SK-N-SH treated with all-trans-retinoic acid at 6 μM for 48 hours (cell line): ENCODE measurements at regions not wholly inside any gene's neighbourhood (a gene's known extent, or its start where the extent isn't known, plus 50 kb on each side); places are given as distances from the start of the nearest gene placed in this dataset.

ENCODE experiments used
- ATAC-seq: fragments of 200-7000 bp; cut with Tn5 transposase; 3 replicates; pipeline ENCODE4 v1.9.1; 2020; ENCODE audit warnings: mild to moderate bottlenecking, moderate library complexity
- ARNTL ChIP-seq: fragments of 450-650 bp; formaldehyde crosslinking; IDR thresholded peaks from 2 replicates; pipeline ENCODE4 v1.5.0; 2020; ENCODE audit warnings: low read depth, mild to moderate bottlenecking, moderate library complexity, borderline replicate concordance
- BACH2 ChIP-seq: fragments of 250-450 bp; sonication (Bioruptor Pico); IDR thresholded peaks from 2 replicates; pipeline ENCODE4 v1.9.0; 2021; ENCODE audit warnings: mild to moderate bottlenecking, borderline replicate concordance
- ESRRG ChIP-seq: fragments of 250-450 bp; sonication (Bioruptor Pico); IDR thresholded peaks from 2 replicates; pipeline ENCODE4 v1.6.1; 2021; ENCODE audit warnings: mild to moderate bottlenecking
- GLIS3 ChIP-seq: fragments of 250-450 bp; sonication (Bioruptor Pico); IDR thresholded peaks from 2 replicates; pipeline ENCODE4 v1.5.0; 2020; ENCODE audit warnings: mild to moderate bottlenecking, moderate library complexity
- ISL1 ChIP-seq: fragments of 250-450 bp; sonication (Bioruptor Pico); IDR thresholded peaks from 2 replicates; pipeline ENCODE4 v2.1.2; 2022; ENCODE audit warnings: mild to moderate bottlenecking, moderate library complexity
- OSR1 ChIP-seq: fragments of 250-450 bp; sonication (Bioruptor Pico); IDR thresholded peaks from 2 replicates; pipeline ENCODE4 v1.8.0; 2022; ENCODE audit warnings: moderate library complexity, mild to moderate bottlenecking, inconsistent platforms
- RARB ChIP-seq: fragments of 250-450 bp; sonication (Bioruptor Pico); IDR thresholded peaks from 2 replicates; pipeline ENCODE4 v1.8.0; 2021; ENCODE audit warnings: mild to moderate bottlenecking, moderate library complexity
- SNAI2 ChIP-seq: fragments of 250-450 bp; sonication (Bioruptor Pico); IDR thresholded peaks from 2 replicates; pipeline ENCODE4 v1.5.0; 2020; ENCODE audit warnings: mild to moderate bottlenecking, moderate library complexity
- TCF4 ChIP-seq: fragments of 250-450 bp; sonication (Bioruptor Pico); IDR thresholded peaks from 2 replicates; pipeline ENCODE4 v1.8.0; 2021; ENCODE audit warnings: mild to moderate bottlenecking, moderate library complexity, borderline replicate concordance
- TOX ChIP-seq: fragments of 250-450 bp; sonication (Bioruptor Pico); IDR thresholded peaks from 2 replicates; pipeline ENCODE4 v1.8.0; 2021; ENCODE audit warnings: mild to moderate bottlenecking, moderate library complexity, borderline replicate concordance
- ZC3H10 ChIP-seq: fragments of 250-450 bp; sonication (Bioruptor Pico); IDR thresholded peaks from 2 replicates; pipeline ENCODE4 v1.5.1; 2021; ENCODE audit warnings: mild to moderate bottlenecking, moderate library complexity
- ZFP3 ChIP-seq: fragments of 250-450 bp; sonication (Bioruptor Pico); IDR thresholded peaks from 2 replicates; pipeline ENCODE4 v1.5.0; 2020; ENCODE audit warnings: mild to moderate bottlenecking, moderate library complexity
- ZFP30 ChIP-seq: fragments of 450-650 bp; formaldehyde crosslinking; IDR thresholded peaks from 2 replicates; pipeline ENCODE4 v1.5.0; 2022; ENCODE audit warnings: mild to moderate bottlenecking, moderate library complexity
- ZNF70 ChIP-seq: fragments of 450-650 bp; formaldehyde crosslinking; IDR thresholded peaks from 2 replicates; pipeline ENCODE4 v1.5.0; 2020; ENCODE audit warnings: mild to moderate bottlenecking, moderate library complexity
- ZNF8 ChIP-seq: fragments of 450-650 bp; formaldehyde crosslinking; IDR thresholded peaks from 2 replicates; pipeline ENCODE4 v1.5.0; 2020; ENCODE audit warnings: mild to moderate bottlenecking, moderate library complexity
- TF ChIP-seq, protein P1 (sequence below): fragments of 250-450 bp; sonication (Bioruptor Pico); IDR thresholded peaks from 2 replicates; pipeline ENCODE4 v1.5.1; 2021; ENCODE audit warnings: mild to moderate bottlenecking, moderate library complexity
- TF ChIP-seq, protein P2 (sequence below): fragments of 250-450 bp; sonication (Bioruptor Pico); IDR thresholded peaks from 2 replicates; pipeline ENCODE4 v1.8.0; 2020; ENCODE audit warnings: mild to moderate bottlenecking, moderate library complexity, borderline replicate concordance
- TF ChIP-seq, protein P3 (sequence below): fragments of 250-450 bp; sonication (Bioruptor Pico); IDR thresholded peaks from 2 replicates; pipeline ENCODE4 v1.5.1; 2020; ENCODE audit warnings: low read depth, mild to moderate bottlenecking, moderate library complexity
- TF ChIP-seq, protein P4 (sequence below): fragments of 250-450 bp; sonication (Bioruptor Pico); IDR thresholded peaks from 2 replicates; pipeline ENCODE4 v1.5.0; 2020; ENCODE audit warnings: mild to moderate bottlenecking, moderate library complexity

DNA sequence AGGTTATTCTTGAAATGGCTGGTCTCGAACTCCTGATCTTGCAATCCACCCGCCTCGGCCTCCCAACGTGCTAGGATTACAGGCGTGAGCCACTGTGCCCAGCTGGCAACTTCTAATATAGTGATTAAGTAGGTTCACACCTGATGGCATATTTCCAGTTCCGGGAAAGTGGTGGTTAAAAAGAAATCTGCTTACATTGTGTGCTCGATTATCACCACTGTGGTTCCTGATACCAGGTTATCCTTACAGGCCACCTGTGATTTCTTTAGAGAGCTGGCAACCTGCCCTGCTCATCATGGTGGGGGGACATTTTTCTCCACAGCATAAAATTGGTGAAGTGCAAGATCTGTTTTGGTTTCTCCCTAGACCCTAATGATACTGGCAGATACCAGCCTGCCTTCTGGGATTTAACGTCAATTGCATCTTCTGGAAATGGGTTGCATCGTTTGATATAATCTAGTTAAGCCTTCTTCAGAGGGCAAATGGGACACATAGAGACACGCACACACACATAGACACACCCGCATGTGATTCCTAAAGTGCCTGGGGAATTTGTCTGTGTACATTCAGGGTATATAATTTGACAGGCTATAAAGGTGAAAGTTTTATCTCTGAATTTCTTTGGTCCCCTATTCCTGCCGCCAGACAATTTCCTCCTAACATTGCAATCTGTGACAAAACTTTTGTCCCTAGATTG lies 49.7 kb upstream of the CITED2 start:
- ATAC-seq = no peak
- TF ChIP-seq ZFP30 (no peak), GLIS3 (CRISPR knock-in tag) (no peak), ARNTL (CRISPR knock-in tag) (no peak), OSR1 (CRISPR knock-in tag) (no peak), RARB (no peak), ZNF70 (CRISPR knock-in tag) (no peak), TCF4 (CRISPR knock-in tag) (no peak), ESRRG (CRISPR knock-in tag) (no peak), ZC3H10 (no peak), BACH2 (CRISPR knock-in tag) (no peak), ISL1 (CRISPR knock-in tag) (no peak), TOX (CRISPR knock-in tag) (no peak), ZFP3 (CRISPR knock-in tag) (no peak), SNAI2 (CRISPR knock-in tag) (no peak), ZNF8 (no peak)
- TF ChIP-seq, protein P1, sequence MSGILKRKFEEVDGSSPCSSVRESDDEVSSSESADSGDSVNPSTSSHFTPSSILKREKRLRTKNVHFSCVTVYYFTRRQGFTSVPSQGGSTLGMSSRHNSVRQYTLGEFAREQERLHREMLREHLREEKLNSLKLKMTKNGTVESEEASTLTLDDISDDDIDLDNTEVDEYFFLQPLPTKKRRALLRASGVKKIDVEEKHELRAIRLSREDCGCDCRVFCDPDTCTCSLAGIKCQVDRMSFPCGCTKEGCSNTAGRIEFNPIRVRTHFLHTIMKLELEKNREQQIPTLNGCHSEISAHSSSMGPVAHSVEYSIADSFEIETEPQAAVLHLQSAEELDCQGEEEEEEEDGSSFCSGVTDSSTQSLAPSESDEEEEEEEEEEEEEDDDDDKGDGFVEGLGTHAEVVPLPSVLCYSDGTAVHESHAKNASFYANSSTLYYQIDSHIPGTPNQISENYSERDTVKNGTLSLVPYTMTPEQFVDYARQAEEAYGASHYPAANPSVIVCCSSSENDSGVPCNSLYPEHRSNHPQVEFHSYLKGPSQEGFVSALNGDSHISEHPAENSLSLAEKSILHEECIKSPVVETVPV (CRISPR knock-in tag) = no peak
- TF ChIP-seq, protein P2, sequence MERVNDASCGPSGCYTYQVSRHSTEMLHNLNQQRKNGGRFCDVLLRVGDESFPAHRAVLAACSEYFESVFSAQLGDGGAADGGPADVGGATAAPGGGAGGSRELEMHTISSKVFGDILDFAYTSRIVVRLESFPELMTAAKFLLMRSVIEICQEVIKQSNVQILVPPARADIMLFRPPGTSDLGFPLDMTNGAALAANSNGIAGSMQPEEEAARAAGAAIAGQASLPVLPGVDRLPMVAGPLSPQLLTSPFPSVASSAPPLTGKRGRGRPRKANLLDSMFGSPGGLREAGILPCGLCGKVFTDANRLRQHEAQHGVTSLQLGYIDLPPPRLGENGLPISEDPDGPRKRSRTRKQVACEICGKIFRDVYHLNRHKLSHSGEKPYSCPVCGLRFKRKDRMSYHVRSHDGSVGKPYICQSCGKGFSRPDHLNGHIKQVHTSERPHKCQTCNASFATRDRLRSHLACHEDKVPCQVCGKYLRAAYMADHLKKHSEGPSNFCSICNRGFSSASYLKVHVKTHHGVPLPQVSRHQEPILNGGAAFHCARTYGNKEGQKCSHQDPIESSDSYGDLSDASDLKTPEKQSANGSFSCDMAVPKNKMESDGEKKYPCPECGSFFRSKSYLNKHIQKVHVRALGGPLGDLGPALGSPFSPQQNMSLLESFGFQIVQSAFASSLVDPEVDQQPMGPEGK (CRISPR knock-in tag) = no peak
- TF ChIP-seq, protein P3, sequence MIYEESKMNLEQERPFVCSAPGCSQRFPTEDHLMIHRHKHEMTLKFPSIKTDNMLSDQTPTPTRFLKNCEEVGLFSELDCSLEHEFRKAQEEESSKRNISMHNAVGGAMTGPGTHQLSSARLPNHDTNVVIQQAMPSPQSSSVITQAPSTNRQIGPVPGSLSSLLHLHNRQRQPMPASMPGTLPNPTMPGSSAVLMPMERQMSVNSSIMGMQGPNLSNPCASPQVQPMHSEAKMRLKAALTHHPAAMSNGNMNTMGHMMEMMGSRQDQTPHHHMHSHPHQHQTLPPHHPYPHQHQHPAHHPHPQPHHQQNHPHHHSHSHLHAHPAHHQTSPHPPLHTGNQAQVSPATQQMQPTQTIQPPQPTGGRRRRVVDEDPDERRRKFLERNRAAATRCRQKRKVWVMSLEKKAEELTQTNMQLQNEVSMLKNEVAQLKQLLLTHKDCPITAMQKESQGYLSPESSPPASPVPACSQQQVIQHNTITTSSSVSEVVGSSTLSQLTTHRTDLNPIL (CRISPR knock-in tag) = no peak
- TF ChIP-seq, protein P4, sequence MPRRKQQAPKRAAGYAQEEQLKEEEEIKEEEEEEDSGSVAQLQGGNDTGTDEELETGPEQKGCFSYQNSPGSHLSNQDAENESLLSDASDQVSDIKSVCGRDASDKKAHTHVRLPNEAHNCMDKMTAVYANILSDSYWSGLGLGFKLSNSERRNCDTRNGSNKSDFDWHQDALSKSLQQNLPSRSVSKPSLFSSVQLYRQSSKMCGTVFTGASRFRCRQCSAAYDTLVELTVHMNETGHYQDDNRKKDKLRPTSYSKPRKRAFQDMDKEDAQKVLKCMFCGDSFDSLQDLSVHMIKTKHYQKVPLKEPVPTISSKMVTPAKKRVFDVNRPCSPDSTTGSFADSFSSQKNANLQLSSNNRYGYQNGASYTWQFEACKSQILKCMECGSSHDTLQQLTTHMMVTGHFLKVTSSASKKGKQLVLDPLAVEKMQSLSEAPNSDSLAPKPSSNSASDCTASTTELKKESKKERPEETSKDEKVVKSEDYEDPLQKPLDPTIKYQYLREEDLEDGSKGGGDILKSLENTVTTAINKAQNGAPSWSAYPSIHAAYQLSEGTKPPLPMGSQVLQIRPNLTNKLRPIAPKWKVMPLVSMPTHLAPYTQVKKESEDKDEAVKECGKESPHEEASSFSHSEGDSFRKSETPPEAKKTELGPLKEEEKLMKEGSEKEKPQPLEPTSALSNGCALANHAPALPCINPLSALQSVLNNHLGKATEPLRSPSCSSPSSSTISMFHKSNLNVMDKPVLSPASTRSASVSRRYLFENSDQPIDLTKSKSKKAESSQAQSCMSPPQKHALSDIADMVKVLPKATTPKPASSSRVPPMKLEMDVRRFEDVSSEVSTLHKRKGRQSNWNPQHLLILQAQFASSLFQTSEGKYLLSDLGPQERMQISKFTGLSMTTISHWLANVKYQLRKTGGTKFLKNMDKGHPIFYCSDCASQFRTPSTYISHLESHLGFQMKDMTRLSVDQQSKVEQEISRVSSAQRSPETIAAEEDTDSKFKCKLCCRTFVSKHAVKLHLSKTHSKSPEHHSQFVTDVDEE (CRISPR knock-in tag) = no peak
